Endometrial microvascular endothelial cells (primary cell): ENCODE measurements at regions not wholly inside any gene's neighbourhood (a gene's known extent, or its start where the extent isn't known, plus 50 kb on each side); places are given as distances from the start of the nearest gene placed in this dataset.
"Not testable (repeated sequence)": the region's sequence is repeated elsewhere in the genome, so short reads cannot be mapped to it uniquely, and the experiment has no call there.

Experiments used
- in situ Hi-C: cut with HindIII; loops from 2 replicates; pipeline ENCODE4 v1.10.0; 2017; ENCODE audit warnings: low sequenced_read_pairs, low pct_unique_long_range_greater_than_20kb; ENCODE audit errors: inconsistent ontology term

DNA sequence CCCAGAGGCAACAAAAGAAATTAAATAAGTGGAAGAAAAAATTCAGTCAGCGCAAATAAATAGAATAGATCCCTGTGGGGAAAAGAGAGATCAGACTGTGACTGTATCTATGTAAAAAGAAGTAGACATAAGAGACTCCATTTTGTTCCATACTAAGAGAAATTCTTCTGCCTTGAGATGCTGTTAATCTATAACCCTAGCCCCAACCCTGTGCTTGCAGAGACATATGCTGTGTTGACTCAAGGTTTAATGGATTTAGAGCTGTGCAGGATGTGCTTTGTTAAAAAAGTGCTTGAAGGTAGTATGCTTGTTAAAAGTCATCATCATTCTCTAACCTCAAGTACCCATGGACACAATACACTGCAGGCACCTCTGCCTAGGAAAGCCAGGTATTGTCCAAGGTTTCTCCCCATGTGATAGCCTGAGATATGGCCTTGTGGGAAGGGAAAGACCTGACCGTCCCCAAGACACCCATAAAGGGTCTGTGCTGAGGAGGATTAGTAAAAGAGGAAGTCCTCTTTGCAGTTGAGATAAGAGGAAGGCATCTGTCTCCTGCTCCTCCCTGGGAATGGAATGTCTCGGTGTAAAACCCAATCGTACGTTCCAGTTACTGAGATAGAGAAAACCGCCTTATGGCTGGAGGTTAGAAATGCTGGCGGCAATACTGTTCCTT, 161.8 kb downstream of the GPX5 start:
- in situ Hi-C loops: not testable (repeated sequence)

DNA sequence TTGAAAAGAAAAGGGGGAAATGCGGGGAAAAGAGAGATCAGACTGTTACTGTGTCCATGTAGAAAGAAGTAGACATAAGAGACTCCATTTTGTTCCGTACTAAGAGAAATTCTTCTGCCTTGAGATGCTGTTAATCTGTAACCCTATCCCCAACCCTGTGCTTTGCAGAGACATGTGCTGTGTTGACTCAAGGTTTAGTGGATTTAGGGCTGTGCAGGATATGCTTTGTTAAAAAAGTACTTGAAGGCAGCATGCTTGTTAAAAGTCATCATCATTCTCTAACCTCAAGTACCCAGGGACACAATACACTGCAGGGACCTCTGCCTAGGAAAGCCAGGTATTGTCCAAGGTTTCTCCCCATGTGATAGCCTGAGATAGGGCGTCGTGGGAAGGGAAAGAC, 166.3 kb downstream of the GPX5 start:
- in situ Hi-C loops: not testable (repeated sequence)

DNA sequence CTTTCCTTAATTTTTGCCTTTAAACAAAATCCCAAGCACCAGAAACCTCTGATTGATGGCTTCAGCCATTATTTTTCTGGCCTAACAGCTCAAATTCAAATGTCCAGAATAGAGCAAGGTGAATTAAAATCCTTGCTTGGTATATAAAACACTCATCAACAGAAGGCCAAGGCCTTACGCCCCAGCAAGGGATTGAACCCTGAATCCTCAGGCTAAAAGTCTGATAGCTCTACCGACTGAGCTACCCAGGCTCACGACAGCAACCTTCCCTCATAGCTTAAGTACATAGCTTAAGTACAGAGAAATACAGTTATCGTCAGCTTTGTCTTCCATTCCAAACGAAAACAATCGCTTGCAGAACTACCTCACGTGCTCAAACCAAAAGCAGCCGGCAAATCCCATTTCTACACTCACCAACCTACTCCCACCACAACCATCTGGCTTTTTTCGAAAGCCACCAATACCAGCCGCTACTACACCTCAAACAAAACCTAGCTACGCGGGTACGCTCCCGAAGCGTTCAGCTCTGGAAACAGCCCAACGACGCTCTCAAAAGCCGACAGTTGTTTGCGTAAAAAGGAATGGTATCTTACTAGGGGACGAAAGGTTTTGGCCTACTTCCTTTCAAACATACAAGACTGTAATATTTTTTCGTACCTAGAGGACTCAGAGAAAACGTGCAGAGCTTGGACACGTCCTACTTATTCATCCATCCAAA, 167.5 kb downstream of the GPX5 start:
- in situ Hi-C loops: no loop called here

- in situ Hi-C loops: no loop called here
Observed at GRCh38 chr6:28693751-28694443, 168.2 kb downstream of the GPX5 start.

DNA sequence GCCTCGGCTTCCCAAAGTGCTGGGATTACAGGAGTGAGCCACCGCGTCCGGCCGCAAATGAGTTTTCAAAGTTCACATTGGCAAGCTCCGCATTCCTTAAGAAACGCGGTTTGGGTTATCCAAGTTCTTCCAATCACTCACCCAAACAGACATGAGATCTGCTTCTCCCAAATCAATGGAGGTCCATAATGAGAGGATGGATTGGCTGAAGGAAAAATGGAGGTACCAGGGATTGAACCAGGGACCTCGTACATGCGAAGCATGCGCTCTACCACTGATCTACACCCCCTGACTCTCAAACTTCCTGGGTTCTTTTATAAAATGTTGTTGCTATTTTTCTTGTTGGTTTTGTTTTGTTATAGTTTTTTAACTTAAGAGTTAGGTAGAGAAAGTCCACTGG, 170.0 kb downstream of the GPX5 start:
- in situ Hi-C loops: no loop called here

DNA sequence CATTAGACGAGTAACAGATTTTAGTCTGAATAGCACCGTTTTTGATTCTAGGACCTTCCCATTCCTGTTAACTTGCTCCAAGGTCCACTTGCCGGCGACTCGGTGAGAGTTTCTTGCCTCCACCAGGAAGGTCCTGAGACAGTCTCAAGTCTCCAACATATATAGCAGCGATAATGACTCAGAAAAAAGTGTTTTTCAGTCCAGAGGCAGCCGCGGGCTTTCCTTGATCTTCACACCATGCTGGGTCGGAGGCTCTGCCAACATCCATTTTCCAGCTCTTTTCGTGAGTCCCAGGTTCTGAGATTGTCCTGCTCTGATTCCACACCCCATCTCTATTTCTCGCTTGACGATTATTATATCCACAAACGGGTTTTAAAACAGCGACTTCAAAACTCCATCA, 170.5 kb downstream of the GPX5 start:
- in situ Hi-C loops: no loop called here

DNA sequence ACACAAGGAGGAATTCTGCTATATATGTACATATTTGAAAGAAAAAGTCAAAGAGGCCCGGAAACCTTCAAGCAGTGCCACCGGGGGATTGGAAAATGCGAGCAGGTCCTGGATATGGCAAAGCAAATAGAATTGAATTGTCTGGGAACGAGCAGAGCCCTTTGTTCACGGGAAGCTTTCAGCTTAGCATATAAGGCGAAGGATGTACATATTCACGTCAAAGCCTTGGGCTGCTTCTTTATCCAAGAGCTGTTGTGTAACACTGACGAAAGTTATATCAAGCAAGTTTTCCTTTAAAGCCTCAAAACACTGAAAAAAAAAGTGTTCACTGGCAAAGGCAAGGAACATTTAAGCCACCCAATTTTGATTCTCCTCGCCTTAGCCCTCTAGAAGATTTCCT, 171.0 kb downstream of the GPX5 start:
- in situ Hi-C loops: no loop called here

DNA sequence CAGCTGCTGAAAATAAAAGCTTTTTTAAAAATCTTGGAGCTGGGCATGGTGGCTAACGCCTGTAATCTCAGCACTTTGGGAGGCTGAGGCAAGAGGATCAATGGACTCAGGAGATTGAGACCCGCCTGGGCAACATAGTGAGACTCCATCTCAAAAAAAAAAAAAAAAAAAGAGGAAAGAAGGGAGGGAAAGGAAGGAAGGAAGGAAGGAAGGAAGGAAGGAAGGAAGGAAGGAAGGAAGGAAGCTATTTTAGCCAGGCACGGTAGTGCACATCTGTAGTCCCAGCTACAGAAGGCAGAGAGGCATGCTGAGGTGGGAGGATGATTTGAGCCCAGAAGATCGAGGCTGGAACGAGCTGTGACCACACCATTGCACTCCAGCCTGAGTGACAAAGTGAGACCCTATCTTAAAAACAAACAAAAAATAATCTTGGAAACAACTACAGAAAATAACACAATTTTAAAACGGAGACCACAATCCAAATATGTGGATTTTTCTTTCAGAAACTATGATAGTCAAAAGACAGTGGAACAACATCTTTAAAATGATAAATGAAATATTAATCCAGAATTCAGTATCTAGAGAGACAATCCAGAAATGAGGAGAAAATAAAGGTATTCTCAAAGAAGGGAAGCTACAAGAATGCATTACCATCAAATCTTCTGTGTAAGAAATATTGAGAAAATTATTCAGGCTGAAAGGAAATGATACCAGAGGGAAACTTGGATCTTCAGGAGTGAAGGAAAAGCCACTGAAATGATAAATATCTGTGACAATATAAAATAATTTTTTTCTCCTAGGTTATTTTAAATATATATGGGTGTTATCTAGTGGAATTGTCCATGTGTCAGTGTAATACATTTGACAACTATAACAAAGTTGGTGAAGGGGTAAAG, 182.0 kb downstream of the GPX5 start:
- in situ Hi-C loops: no loop called here

GRCh38 chr6:28709478-28710349, 184.0 kb downstream of the GPX5 start:
- in situ Hi-C loops: no loop called here

- in situ Hi-C loops: no loop called here
Observed at GRCh38 chr6:28710466-28711191, 184.9 kb downstream of the GPX5 start.

- in situ Hi-C loops: no loop called here
Observed at GRCh38 chr6:28711325-28711724, 185.6 kb downstream of the GPX5 start.

GRCh38 chr6:28711788-28712341, 186.2 kb downstream of the GPX5 start:
- in situ Hi-C loops: no loop called here

- in situ Hi-C loops: no loop called here
Observed at GRCh38 chr6:28712982-28713381, 187.3 kb downstream of the GPX5 start.

DNA sequence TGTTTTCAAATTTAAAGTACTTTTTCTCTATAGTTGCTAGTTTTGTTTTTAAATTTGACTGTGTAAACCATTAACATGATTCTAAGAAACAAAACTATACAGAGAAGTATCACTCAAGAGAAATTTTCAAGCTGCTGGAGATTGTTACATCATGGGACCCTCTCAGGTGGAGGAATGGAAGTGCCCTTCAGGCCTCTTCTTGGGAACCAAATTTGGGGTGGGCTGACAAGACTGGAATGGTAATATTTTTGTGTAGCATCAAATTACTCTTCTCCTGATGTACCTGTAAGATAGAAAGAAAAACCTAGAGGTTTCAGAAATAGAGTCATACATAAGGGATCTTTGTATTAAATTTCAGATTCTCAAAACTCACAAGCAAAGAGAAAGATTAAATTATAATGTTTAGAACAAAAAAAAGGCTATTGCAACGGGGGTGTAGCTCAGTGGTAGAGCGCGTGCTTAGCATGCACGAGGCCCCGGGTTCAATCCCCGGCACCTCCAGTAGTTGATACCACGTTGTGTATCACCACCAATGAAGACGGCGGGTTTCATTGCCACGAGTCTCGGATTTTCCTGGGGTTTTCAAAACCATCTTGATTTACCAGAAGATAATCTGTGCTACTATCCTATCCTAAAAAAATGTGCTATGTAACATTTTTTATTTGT, 193.7 kb downstream of the GPX5 start:
- in situ Hi-C loops: no loop called here

GRCh38 chr6:28720357-28721231, 194.9 kb downstream of the GPX5 start:
- in situ Hi-C loops: loop anchor here (10.0 kb wide), 1 partner anchor 284 kb away; the partner anchor contains the start of gene ZNF311

DNA sequence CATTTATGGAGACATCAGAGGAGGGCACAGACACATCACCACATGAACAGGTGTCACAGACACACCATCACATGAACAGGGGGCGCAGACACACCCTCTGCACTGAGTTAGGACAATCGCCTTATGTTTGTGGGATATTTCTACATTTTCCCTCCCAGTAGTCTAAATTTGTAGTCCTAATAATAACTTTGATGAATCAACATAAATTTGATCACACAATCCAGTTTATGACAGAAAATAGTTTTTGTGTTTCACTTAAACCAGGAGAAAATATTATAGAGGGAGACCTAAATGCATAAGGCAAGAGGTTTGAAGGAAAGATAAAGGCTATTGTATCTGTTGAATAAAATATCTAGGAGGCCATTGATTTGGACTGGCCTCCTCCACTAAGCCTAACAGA, 195.7 kb downstream of the GPX5 start:
- in situ Hi-C loops: loop anchor here (10.0 kb wide), 1 partner anchor 283 kb away; the partner anchor contains the start of gene ZNF311
